ENCODE measurements at regions not wholly inside any gene's neighbourhood (a gene's known extent, or its start where the extent isn't known, plus 50 kb on each side); places are given as distances from the start of the nearest gene placed in this dataset.

GRCh38 chr22:49103314-49104059 lies 724.2 kb downstream of the BRD1 start:
- no peaks in the 10 kb centered on the region for H3F3A ChIP-seq (ENCODE audit: insufficient read depth)
- H4K20me1 ChIP-seq (ENCODE audit: low read depth, low read length): no peaks in the 10 kb centered on the region
- H3K9me3 ChIP-seq (ENCODE audit: insufficient read depth, low read length): no peaks in the 10 kb centered on the region
- no peak overlapping the region for H3K4me2 ChIP-seq (ENCODE audit: low read depth, low read length, poor library complexity, severe bottlenecking)
- no peaks in the 10 kb centered on the region for H3K36me3 ChIP-seq (ENCODE audit: low read length)
- H3K79me2 ChIP-seq (ENCODE audit: insufficient read depth, low read length): no peaks in the 10 kb centered on the region
- H3K27ac ChIP-seq (ENCODE audit: low read depth, low read length): no peak overlapping the region
- H3K4me3 ChIP-seq (ENCODE audit: insufficient read depth, low read length, poor library complexity, severe bottlenecking): no peak overlapping the region
- no peak overlapping the region for H2AFZ ChIP-seq (ENCODE audit: low read depth, low read length, severe bottlenecking)
- H3K9ac ChIP-seq (ENCODE audit: low read length): no peak overlapping the region
- no peaks in the 10 kb centered on the region for H3K9me2 ChIP-seq (replicated peaks; ENCODE audit: insufficient read depth, low read length)
- no peak for TF ChIP-seq EZH2phosphoT487 (conservative IDR thresholded peaks at IDR 0.05; ENCODE audit: low read length)
- TF ChIP-seq, protein P1, sequence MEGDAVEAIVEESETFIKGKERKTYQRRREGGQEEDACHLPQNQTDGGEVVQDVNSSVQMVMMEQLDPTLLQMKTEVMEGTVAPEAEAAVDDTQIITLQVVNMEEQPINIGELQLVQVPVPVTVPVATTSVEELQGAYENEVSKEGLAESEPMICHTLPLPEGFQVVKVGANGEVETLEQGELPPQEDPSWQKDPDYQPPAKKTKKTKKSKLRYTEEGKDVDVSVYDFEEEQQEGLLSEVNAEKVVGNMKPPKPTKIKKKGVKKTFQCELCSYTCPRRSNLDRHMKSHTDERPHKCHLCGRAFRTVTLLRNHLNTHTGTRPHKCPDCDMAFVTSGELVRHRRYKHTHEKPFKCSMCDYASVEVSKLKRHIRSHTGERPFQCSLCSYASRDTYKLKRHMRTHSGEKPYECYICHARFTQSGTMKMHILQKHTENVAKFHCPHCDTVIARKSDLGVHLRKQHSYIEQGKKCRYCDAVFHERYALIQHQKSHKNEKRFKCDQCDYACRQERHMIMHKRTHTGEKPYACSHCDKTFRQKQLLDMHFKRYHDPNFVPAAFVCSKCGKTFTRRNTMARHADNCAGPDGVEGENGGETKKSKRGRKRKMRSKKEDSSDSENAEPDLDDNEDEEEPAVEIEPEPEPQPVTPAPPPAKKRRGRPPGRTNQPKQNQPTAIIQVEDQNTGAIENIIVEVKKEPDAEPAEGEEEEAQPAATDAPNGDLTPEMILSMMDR (IDR thresholded peaks at IDR 0.05; ENCODE audit: insufficient read depth, low read length, poor library complexity, severe bottlenecking): no peak
- H3K27me3 ChIP-seq (ENCODE audit: low read length): no peaks in the 10 kb centered on the region

- TF ChIP-seq, protein P1 (IDR thresholded peaks at IDR 0.05; ENCODE audit: insufficient read depth, low read length, poor library complexity, severe bottlenecking): no peak
- no peak for TF ChIP-seq EZH2phosphoT487 (conservative IDR thresholded peaks at IDR 0.05; ENCODE audit: low read length)
- no peak overlapping the region for H2AFZ ChIP-seq (ENCODE audit: low read depth, low read length, severe bottlenecking)
- no peaks in the 10 kb centered on the region for H3F3A ChIP-seq (ENCODE audit: insufficient read depth)
- no peak overlapping the region for H3K9ac ChIP-seq (ENCODE audit: low read length)
- H3K9me3 ChIP-seq (ENCODE audit: insufficient read depth, low read length): no peaks in the 10 kb centered on the region
- no peak overlapping the region for H3K4me3 ChIP-seq (ENCODE audit: insufficient read depth, low read length, poor library complexity, severe bottlenecking)
- no peaks in the 10 kb centered on the region for H3K9me2 ChIP-seq (replicated peaks; ENCODE audit: insufficient read depth, low read length)
- H3K27ac ChIP-seq (ENCODE audit: low read depth, low read length): no peak overlapping the region
- no peaks in the 10 kb centered on the region for H4K20me1 ChIP-seq (ENCODE audit: low read depth, low read length)
- no peaks in the 10 kb centered on the region for H3K36me3 ChIP-seq (ENCODE audit: low read length)
- no peaks in the 10 kb centered on the region for H3K79me2 ChIP-seq (ENCODE audit: insufficient read depth, low read length)
- no peaks in the 10 kb centered on the region for H3K27me3 ChIP-seq (ENCODE audit: low read length)
- no peak overlapping the region for H3K4me2 ChIP-seq (ENCODE audit: low read depth, low read length, poor library complexity, severe bottlenecking)
Observed at GRCh38 chr22:49102367-49102766, 725.3 kb downstream of the BRD1 start.

GRCh38 chr22:49101873-49102272 lies 725.8 kb downstream of the BRD1 start:
- Histone ChIP-seq H3K9me3 (ENCODE audit: insufficient read depth, low read length) (no peaks in the 10 kb centered on the region), H3K9me2 (replicated peaks; ENCODE audit: insufficient read depth, low read length) (no peaks in the 10 kb centered on the region), H2AFZ (ENCODE audit: low read depth, low read length, severe bottlenecking) (no peak overlapping the region), H3K9ac (ENCODE audit: low read length) (no peak overlapping the region), H3K4me3 (ENCODE audit: insufficient read depth, low read length, poor library complexity, severe bottlenecking) (no peak overlapping the region), H3K4me2 (ENCODE audit: low read depth, low read length, poor library complexity, severe bottlenecking) (no peak overlapping the region), H3F3A (ENCODE audit: insufficient read depth) (no peaks in the 10 kb centered on the region), H3K36me3 (ENCODE audit: low read length) (no peaks in the 10 kb centered on the region), H3K27me3 (ENCODE audit: low read length) (no peaks in the 10 kb centered on the region), H3K79me2 (ENCODE audit: insufficient read depth, low read length) (no peaks in the 10 kb centered on the region), H3K27ac (ENCODE audit: low read depth, low read length) (no peak overlapping the region), H4K20me1 (ENCODE audit: low read depth, low read length) (no peaks in the 10 kb centered on the region)
- TF ChIP-seq, protein P1 (IDR thresholded peaks at IDR 0.05; ENCODE audit: insufficient read depth, low read length, poor library complexity, severe bottlenecking): no peak
- TF ChIP-seq EZH2phosphoT487 (conservative IDR thresholded peaks at IDR 0.05; ENCODE audit: low read length): no peak
